ENCODE measurements at regions not wholly inside any gene's neighbourhood (a gene's known extent, or its start where the extent isn't known, plus 50 kb on each side); places are given as distances from the start of the nearest gene placed in this dataset.

- TF ChIP-seq POLR2AphosphoS5 (IDR thresholded peaks at IDR 0.05) = no peak
- TF ChIP-seq POLR2A (IDR thresholded peaks at IDR 0.05) = no peak
Observed at GRCh38 chr17:51401279-51401678, 140.9 kb downstream of the UTP18 start.
